HFFc6 (cell line): ENCODE measurements at regions not wholly inside any gene's neighbourhood (a gene's known extent, or its start where the extent isn't known, plus 50 kb on each side); places are given as distances from the start of the nearest gene placed in this dataset.

Source experiments
- DNase-seq: peaks from one replicate; pipeline ENCODE4 v3.0.0-alpha.2; 2018
- H3K27ac Mint-ChIP-seq: 2 replicates; pipeline ENCODE4 v1.8.0; 2020; ENCODE audit warnings: mild to moderate bottlenecking, mixed read lengths
- H3K27me3 Mint-ChIP-seq: 2 replicates; pipeline ENCODE4 v1.8.0; 2021; ENCODE audit warnings: mild to moderate bottlenecking, moderate library complexity, mixed read lengths; ENCODE audit not compliant: insufficient read depth
- H3K36me3 Mint-ChIP-seq: 2 replicates; pipeline ENCODE4 v1.8.0; 2021; ENCODE audit warnings: low read depth, mixed read lengths
- H3K4me1 Mint-ChIP-seq: 2 replicates; pipeline ENCODE4 v1.8.0; 2020; ENCODE audit warnings: low read depth, mixed read lengths
- H3K4me3 Mint-ChIP-seq: 2 replicates; pipeline ENCODE4 v1.8.0; 2020; ENCODE audit warnings: mild to moderate bottlenecking, moderate library complexity, mixed read lengths
- H3K9me3 Mint-ChIP-seq: 2 replicates; pipeline ENCODE4 v1.8.0; 2020; ENCODE audit warnings: mild to moderate bottlenecking, mixed read lengths
- TF ChIP-seq, protein P1 (sequence below): fragments of 200-600 bp; sonication (generic); IDR thresholded peaks from 2 replicates; pipeline ENCODE4 v1.5.0; 2021; ENCODE audit warnings: antibody characterized with exemption, mild to moderate bottlenecking

DNA sequence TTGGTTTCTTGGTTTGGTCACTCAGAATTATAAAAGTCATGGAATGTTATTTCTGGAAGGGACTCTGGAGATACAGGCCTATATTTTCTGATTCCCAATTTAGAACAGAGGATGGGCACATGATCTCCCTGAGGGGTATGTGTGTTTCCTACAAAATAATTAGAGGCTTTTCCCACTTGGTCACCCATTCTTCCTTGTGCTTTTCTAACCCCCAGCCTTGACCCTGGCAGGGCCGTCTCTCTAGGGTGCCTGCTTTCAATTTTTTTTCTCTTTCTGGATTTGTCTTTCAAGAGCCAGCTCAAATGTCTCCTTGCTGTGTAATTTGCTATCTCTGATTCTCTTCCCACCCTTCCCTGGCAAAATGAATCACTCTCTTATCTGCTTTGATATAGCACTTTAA, 131.9 kb downstream of the HLX start:
- Mint-ChIP-seq H3K36me3 (no peaks in the 10 kb centered on the region), H3K4me1 (peaks cover 17% of the 10 kb centered on the region), H3K27ac (no peak overlapping the region), H3K9me3 (no peaks in the 10 kb centered on the region), H3K4me3 (no peak overlapping the region), H3K27me3 (peaks cover 2% of the 10 kb centered on the region; the same call in 1 of the 2 replicates)
- DNase-seq, result no peak
- TF ChIP-seq, protein P1, sequence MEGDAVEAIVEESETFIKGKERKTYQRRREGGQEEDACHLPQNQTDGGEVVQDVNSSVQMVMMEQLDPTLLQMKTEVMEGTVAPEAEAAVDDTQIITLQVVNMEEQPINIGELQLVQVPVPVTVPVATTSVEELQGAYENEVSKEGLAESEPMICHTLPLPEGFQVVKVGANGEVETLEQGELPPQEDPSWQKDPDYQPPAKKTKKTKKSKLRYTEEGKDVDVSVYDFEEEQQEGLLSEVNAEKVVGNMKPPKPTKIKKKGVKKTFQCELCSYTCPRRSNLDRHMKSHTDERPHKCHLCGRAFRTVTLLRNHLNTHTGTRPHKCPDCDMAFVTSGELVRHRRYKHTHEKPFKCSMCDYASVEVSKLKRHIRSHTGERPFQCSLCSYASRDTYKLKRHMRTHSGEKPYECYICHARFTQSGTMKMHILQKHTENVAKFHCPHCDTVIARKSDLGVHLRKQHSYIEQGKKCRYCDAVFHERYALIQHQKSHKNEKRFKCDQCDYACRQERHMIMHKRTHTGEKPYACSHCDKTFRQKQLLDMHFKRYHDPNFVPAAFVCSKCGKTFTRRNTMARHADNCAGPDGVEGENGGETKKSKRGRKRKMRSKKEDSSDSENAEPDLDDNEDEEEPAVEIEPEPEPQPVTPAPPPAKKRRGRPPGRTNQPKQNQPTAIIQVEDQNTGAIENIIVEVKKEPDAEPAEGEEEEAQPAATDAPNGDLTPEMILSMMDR, result no peak

DNA sequence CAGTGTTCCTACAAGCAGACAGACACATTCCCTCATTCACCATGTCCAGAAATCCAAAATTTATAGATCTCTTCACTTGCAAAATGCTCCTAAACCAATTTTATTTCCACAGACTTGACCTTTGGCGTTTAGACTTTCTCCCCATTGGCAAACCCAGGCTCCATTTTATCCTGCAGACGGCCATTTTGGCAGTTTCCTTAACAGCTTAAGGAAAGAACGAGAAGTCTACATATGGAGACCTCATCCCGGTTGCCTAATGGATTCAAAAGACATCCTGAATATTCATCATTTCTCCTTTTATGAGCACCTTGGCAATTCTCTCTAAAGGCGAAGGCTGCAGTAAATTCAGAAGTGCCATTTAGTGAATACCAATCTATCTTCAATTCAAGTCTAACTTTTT, 132.9 kb downstream of the HLX start:
- no peak overlapping the region for H3K27ac Mint-ChIP-seq
- TF ChIP-seq, protein P1, result no peak
- H3K4me3 Mint-ChIP-seq, result no peak overlapping the region
- H3K27me3 Mint-ChIP-seq, result peaks cover 2% of the 10 kb centered on the region; the same call in 1 of the 2 replicates
- H3K9me3 Mint-ChIP-seq, result no peaks in the 10 kb centered on the region
- DNase-seq, result no peak
- H3K36me3 Mint-ChIP-seq, result no peaks in the 10 kb centered on the region
- H3K4me1 Mint-ChIP-seq, result peaks cover 17% of the 10 kb centered on the region

DNA sequence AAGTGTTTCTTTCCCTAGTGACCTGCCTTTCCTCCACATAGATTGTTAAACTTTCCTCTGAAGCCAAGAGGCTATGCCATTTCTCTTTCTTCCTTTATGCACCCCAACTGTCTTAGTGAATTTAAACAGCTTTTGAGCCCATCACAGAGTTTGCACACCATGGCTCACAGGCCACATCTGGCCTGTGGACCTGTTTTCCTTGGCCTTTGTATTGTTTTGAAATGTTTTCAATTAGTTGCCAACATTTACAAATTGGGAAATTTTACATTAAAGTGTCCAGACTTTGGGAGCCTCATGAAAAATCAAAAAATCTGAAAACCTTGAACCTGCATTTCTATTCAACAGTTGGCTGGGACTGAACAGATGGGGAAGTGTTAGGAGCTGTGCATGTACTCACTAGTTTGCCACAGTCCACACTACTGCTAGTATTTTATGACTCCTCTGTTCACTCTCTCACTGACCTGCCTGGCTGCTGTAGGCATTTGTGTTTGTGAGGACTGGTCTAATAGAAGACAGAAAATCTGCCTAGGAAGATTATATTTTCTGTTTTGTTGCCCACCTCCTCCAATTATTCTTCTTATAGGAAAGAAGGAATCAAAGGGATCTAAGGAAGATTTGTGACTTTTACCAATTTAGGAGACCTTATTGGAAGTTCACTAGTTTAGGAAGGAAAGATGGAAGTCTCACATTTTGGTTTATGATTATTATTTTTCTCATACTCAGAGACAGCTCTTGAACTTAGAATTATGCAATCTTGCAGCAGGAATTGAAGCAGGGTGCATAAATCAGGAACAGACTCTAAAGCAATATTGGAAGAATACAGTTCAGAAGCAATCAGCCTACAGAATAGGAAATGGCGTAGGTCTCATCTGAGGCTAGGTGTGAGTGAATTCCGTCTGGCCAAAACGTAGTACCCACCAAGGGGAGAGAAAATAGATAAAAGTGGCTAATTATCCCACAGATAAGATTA, 134.7 kb downstream of the HLX start:
- H3K27ac Mint-ChIP-seq, result no peak overlapping the region
- H3K9me3 Mint-ChIP-seq, result no peaks in the 10 kb centered on the region
- H3K4me1 Mint-ChIP-seq, result peaks cover 17% of the 10 kb centered on the region
- peaks cover 2% of the 10 kb centered on the region; the same call in 1 of the 2 replicates for H3K27me3 Mint-ChIP-seq
- no peaks in the 10 kb centered on the region for H3K36me3 Mint-ChIP-seq
- DNase-seq, result no peak
- TF ChIP-seq, protein P1, result no peak
- no peak overlapping the region for H3K4me3 Mint-ChIP-seq

DNA sequence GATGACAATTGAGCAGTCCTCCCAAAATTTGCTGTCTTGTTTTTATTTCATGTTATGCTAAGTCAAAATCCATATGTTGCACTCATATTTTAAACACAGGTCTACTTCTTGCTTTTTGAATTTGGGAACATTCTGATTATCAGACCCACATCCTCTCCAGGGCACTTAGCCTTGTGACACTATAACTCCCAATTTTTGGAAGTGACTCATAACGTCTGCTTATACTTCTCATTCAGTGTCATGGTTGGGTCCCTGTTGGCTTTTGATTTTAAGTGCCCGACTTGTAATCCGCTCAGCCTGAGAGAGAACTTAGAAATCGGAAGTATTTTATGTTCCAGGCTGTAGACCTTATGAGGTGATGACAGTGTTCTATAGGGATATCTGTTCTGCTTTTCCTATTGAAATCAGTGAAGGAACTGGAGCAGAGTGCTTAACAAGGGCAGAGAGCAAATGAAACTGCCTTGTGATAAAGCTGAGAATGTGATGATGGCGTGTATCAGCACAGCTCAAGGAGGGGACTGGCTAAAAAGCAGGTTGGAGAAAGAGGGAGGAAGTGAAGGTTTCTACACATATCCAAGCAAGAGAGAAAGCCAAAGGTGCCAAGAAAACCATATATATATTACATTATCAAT, 136.0 kb downstream of the HLX start:
- Mint-ChIP-seq H3K27me3 (peaks cover 2% of the 10 kb centered on the region; the same call in 1 of the 2 replicates), H3K4me1 (peaks cover 17% of the 10 kb centered on the region), H3K9me3 (no peaks in the 10 kb centered on the region), H3K4me3 (no peak overlapping the region), H3K36me3 (no peaks in the 10 kb centered on the region), H3K27ac (no peak overlapping the region)
- no peak for DNase-seq
- TF ChIP-seq, protein P1, result no peak

DNA sequence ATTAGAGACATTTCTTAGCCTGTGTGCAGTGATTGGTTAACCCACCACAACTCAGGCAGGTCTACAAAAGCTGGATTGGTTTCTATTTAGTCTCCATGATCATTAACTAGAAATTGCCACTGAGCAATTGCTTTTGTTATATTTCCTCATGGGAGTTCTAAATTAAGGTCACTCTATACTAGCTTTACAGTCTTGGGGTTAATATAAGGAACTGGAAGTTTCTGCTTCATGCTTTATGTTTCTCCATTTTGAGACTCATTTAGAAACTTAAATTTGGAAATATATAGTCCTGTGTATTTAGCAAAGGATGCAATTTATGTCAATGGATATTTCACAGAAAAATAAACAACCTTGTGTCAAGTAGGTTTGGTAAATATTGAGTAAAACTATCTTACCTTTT, 137.5 kb downstream of the HLX start:
- Mint-ChIP-seq H3K9me3 (no peaks in the 10 kb centered on the region), H3K27ac (no peak overlapping the region), H3K4me1 (peaks cover 6% of the 10 kb centered on the region), H3K27me3 (peaks cover 2% of the 10 kb centered on the region; the same call in 1 of the 2 replicates), H3K4me3 (no peak overlapping the region), H3K36me3 (no peaks in the 10 kb centered on the region)
- DNase-seq, result no peak
- TF ChIP-seq, protein P1, result no peak
